OCI-LY3 (cell line): ENCODE measurements at regions not wholly inside any gene's neighbourhood (a gene's known extent, or its start where the extent isn't known, plus 50 kb on each side); places are given as distances from the start of the nearest gene placed in this dataset.

Experiments
- EZH2phosphoT487 ChIP-seq: fragments of 200-600 bp; shearing (Covaris generic); IDR thresholded peaks from 2 replicates; pipeline ENCODE4 v1.6.1; 2018; ENCODE audit warnings: antibody characterized with exemption, mixed run types, low read depth
- TF ChIP-seq, protein P1 (sequence below): fragments of 200-600, 300-600 bp; sonication (generic); IDR thresholded peaks from 2 replicates; pipeline ENCODE4 v1.5.1; 2014; ENCODE audit warnings: antibody characterized with exemption, low read length, low read depth

DNA sequence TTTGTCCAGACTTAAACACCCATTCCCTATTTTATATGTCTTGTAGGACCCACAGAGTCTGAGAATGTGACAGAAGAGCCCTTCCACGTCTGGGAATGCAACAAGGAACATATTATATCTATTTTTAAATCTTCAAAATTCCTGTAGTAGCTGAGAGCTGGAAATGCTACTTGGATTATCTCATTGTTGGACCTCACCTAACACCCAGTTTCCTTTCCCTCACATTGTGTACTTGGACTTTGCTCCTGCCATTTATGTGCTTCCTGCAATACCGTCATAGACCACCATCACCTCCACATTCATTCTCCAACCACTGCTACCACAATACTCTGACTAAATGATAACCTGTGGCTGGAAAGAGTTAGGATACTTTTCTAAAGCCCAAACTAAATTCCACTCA lies 335.4 kb downstream of the COL12A1 start:
- TF ChIP-seq, protein P1, sequence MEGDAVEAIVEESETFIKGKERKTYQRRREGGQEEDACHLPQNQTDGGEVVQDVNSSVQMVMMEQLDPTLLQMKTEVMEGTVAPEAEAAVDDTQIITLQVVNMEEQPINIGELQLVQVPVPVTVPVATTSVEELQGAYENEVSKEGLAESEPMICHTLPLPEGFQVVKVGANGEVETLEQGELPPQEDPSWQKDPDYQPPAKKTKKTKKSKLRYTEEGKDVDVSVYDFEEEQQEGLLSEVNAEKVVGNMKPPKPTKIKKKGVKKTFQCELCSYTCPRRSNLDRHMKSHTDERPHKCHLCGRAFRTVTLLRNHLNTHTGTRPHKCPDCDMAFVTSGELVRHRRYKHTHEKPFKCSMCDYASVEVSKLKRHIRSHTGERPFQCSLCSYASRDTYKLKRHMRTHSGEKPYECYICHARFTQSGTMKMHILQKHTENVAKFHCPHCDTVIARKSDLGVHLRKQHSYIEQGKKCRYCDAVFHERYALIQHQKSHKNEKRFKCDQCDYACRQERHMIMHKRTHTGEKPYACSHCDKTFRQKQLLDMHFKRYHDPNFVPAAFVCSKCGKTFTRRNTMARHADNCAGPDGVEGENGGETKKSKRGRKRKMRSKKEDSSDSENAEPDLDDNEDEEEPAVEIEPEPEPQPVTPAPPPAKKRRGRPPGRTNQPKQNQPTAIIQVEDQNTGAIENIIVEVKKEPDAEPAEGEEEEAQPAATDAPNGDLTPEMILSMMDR: no peak
- no peak for TF ChIP-seq EZH2phosphoT487
